ENCODE measurements at regions not wholly inside any gene's neighbourhood (a gene's known extent, or its start where the extent isn't known, plus 50 kb on each side); places are given as distances from the start of the nearest gene placed in this dataset.

GRCh38 chr22:48800036-48800885 is 1027.4 kb downstream of the BRD1 start:
- no peak for ATAC-seq
- no peak for TF ChIP-seq TCF4 (CRISPR knock-in tag; IDR thresholded peaks at IDR 0.05; ENCODE audit: borderline replicate concordance)
- no peak for TF ChIP-seq BACH2 (CRISPR knock-in tag; IDR thresholded peaks at IDR 0.05; ENCODE audit: borderline replicate concordance)
- TF ChIP-seq ESRRG (CRISPR knock-in tag; IDR thresholded peaks at IDR 0.05) = no peak
- TF ChIP-seq POU6F1 (CRISPR knock-in tag; IDR thresholded peaks at IDR 0.05; ENCODE audit: borderline replicate concordance, low read depth) = no peak
- TF ChIP-seq ZFP3 (CRISPR knock-in tag; IDR thresholded peaks at IDR 0.05) = no peak
- no peak for TF ChIP-seq CSRNP3 (CRISPR knock-in tag; IDR thresholded peaks at IDR 0.05)

GRCh38 chr22:48799227-48799970 is 1028.3 kb downstream of the BRD1 start:
- TF ChIP-seq RARB (CRISPR knock-in tag; IDR thresholded peaks at IDR 0.05) (no peak), CSRNP3 (CRISPR knock-in tag; IDR thresholded peaks at IDR 0.05) (no peak), GLIS3 (CRISPR knock-in tag; IDR thresholded peaks at IDR 0.05) (no peak), BACH2 (CRISPR knock-in tag; IDR thresholded peaks at IDR 0.05; ENCODE audit: borderline replicate concordance) (no peak), TCF4 (CRISPR knock-in tag; IDR thresholded peaks at IDR 0.05; ENCODE audit: borderline replicate concordance) (no peak), ZFP30 (CRISPR knock-in tag; IDR thresholded peaks at IDR 0.05) (no peak), ZNF8 (CRISPR knock-in tag; IDR thresholded peaks at IDR 0.05) (no peak), TOX (CRISPR knock-in tag; IDR thresholded peaks at IDR 0.05; ENCODE audit: borderline replicate concordance) (no peak), CREB5 (CRISPR knock-in tag; IDR thresholded peaks at IDR 0.05; ENCODE audit: low read depth) (no peak), ESRRG (CRISPR knock-in tag; IDR thresholded peaks at IDR 0.05) (no peak), ZNF70 (CRISPR knock-in tag; IDR thresholded peaks at IDR 0.05) (no peak), SNAI2 (CRISPR knock-in tag; IDR thresholded peaks at IDR 0.05) (no peak), ISL1 (CRISPR knock-in tag; IDR thresholded peaks at IDR 0.05) (no peak), OSR1 (CRISPR knock-in tag; IDR thresholded peaks at IDR 0.05) (no peak), POU6F1 (CRISPR knock-in tag; IDR thresholded peaks at IDR 0.05; ENCODE audit: borderline replicate concordance, low read depth) (no peak), CSDC2 (CRISPR knock-in tag; IDR thresholded peaks at IDR 0.05) (no peak), ZFP3 (CRISPR knock-in tag; IDR thresholded peaks at IDR 0.05) (no peak), ZC3H10 (CRISPR knock-in tag; IDR thresholded peaks at IDR 0.05) (no peak)
- TF ChIP-seq, protein P1, sequence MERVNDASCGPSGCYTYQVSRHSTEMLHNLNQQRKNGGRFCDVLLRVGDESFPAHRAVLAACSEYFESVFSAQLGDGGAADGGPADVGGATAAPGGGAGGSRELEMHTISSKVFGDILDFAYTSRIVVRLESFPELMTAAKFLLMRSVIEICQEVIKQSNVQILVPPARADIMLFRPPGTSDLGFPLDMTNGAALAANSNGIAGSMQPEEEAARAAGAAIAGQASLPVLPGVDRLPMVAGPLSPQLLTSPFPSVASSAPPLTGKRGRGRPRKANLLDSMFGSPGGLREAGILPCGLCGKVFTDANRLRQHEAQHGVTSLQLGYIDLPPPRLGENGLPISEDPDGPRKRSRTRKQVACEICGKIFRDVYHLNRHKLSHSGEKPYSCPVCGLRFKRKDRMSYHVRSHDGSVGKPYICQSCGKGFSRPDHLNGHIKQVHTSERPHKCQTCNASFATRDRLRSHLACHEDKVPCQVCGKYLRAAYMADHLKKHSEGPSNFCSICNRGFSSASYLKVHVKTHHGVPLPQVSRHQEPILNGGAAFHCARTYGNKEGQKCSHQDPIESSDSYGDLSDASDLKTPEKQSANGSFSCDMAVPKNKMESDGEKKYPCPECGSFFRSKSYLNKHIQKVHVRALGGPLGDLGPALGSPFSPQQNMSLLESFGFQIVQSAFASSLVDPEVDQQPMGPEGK (CRISPR knock-in tag; IDR thresholded peaks at IDR 0.05; ENCODE audit: borderline replicate concordance) = no peak
- no peak for ATAC-seq

Measured in SK-N-SH treated with all-trans-retinoic acid at 6 μM for 48 hours (cell line).